OCI-LY3 (cell line): ENCODE measurements at regions not wholly inside any gene's neighbourhood (a gene's known extent, or its start where the extent isn't known, plus 50 kb on each side); places are given as distances from the start of the nearest gene placed in this dataset.

ENCODE experiments used
- H2AFZ ChIP-seq: fragments of 200-600, 300-600 bp; shearing (Covaris generic); 2 replicates; pipeline ENCODE4 v1.6.0; 2014; ENCODE audit warnings: antibody characterized with exemption, low read depth, low read length
- H3K27ac ChIP-seq: fragments of 200-600, 300-600 bp; sonication (generic); 2 replicates; pipeline ENCODE4 v1.5.1; 2014; ENCODE audit warnings: mild to moderate bottlenecking, low read length, moderate library complexity, mixed read lengths
- H3K27me3 ChIP-seq: fragments of 200-600, 300-600 bp; sonication (generic); 2 replicates; pipeline ENCODE4 v1.6.1; 2014; ENCODE audit warnings: low read depth, low read length, mixed read lengths
- H3K36me3 ChIP-seq: fragments of 200-600, 300-600 bp; sonication (generic); replicated peaks from 2 replicates; pipeline ENCODE3; 2014; ENCODE audit warnings: low read depth, low read length, mixed read lengths
- H3K4me1 ChIP-seq: fragments of 300-600, 200-600 bp; sonication (generic); 2 replicates; pipeline ENCODE4 v1.6.1; 2014; ENCODE audit warnings: low read length, mixed read lengths
- H3K4me2 ChIP-seq: fragments of 200-600, 300-600 bp; sonication (generic); 2 replicates; pipeline ENCODE4 v1.6.1; 2014; ENCODE audit warnings: low read length, mixed read lengths
- H3K4me3 ChIP-seq: fragments of 300-600, 200-600 bp; sonication (generic); 2 replicates; pipeline ENCODE4 v1.5.1; 2014; ENCODE audit warnings: antibody characterized with exemption, mild to moderate bottlenecking, low read length, moderate library complexity
- H3K79me2 ChIP-seq: fragments of 300-600, 200-600 bp; shearing (Covaris generic); 2 replicates; pipeline ENCODE4 v1.6.1; 2014; ENCODE audit warnings: mild to moderate bottlenecking, low read length, mixed read lengths
- H3K9ac ChIP-seq: fragments of 300-600, 200-600 bp; shearing (Covaris generic); 2 replicates; pipeline ENCODE4 v1.6.0; 2014; ENCODE audit warnings: mild to moderate bottlenecking, low read length, moderate library complexity
- H3K9me3 ChIP-seq: fragments of 200-600, 300-600 bp; shearing (Covaris generic); 2 replicates; pipeline ENCODE4 v1.6.1; 2014; ENCODE audit warnings: low read length, mixed read lengths; ENCODE audit not compliant: insufficient read depth
- H4K20me1 ChIP-seq: fragments of 200-600, 300-600 bp; sonication (generic); 2 replicates; pipeline ENCODE4 v1.6.1; 2016; ENCODE audit warnings: low read length, mixed read lengths; ENCODE audit not compliant: insufficient read depth
- CTCF ChIP-seq: fragments of 200-600, 300-600 bp; sonication (generic); IDR thresholded peaks from 2 replicates; pipeline ENCODE4 v1.5.1; 2014; ENCODE audit warnings: antibody characterized with exemption, low read length, low read depth
- EZH2phosphoT487 ChIP-seq: fragments of 200-600 bp; shearing (Covaris generic); IDR thresholded peaks from 2 replicates; pipeline ENCODE4 v1.6.1; 2018; ENCODE audit warnings: antibody characterized with exemption, mixed run types, low read depth

DNA sequence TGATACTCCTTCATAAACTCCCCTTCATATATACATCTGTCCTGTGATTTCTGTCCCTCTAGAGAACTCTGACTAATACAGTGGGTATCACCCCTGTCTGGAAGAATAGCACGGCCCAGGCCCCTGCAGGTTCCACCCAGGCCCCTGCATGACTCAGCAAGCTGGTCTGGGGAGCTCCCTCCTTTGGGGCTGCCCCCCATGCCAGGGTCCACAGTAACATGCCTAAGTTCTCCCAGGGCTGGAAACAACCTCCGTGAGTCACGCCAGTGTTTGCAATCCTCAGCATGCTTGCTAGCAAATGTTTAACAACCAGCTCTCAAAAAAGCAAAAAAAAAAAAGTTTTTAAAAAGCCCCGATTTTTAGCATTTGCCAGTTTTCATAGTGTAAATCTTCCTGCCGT is 134.3 kb upstream of the CDH4 start:
- Histone ChIP-seq H3K9ac (no peak overlapping the region), H3K4me1 (peaks cover 9% of the 10 kb centered on the region; the same call in 1 of the 2 replicates), H4K20me1 (no peaks in the 10 kb centered on the region), H3K27me3 (peaks cover 5% of the 10 kb centered on the region), H3K27ac (no peak overlapping the region), H3K9me3 (no peaks in the 10 kb centered on the region), H3K4me3 (no peak overlapping the region), H3K4me2 (no peak overlapping the region), H3K79me2 (no peaks in the 10 kb centered on the region), H2AFZ (no peak overlapping the region), H3K36me3 (no peaks in the 10 kb centered on the region)
- no peak for TF ChIP-seq CTCF
- no peak for TF ChIP-seq EZH2phosphoT487

GRCh38 chr20:61118429-61119224 is 133.4 kb upstream of the CDH4 start:
- Histone ChIP-seq H2AFZ (no peak overlapping the region), H3K79me2 (no peaks in the 10 kb centered on the region)
- TF ChIP-seq CTCF (no peak), EZH2phosphoT487 (no peak)

DNA sequence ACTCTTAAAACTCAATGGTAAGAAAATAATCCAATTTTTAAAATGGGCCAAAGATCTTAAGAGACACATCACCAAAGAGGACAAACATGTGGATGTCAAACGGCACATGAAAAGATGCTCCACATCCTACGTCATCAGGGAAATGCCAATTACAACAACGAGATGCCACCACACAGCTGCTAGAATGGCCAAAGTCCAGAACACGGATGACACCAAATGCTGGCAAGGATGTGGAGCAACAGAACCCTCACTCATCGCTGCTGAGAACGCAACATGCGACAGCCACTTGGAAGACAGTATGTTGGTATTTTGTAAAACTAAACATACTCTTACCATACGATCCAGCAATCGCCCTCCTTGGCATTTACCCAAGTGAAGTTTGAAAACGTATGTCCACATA is 132.8 kb upstream of the CDH4 start:
- no peaks in the 10 kb centered on the region for H4K20me1 ChIP-seq
- H2AFZ ChIP-seq, result no peak overlapping the region
- H3K9me3 ChIP-seq, result no peaks in the 10 kb centered on the region
- peaks cover 5% of the 10 kb centered on the region for H3K27me3 ChIP-seq
- H3K27ac ChIP-seq, result no peak overlapping the region
- no peak overlapping the region for H3K9ac ChIP-seq
- H3K4me3 ChIP-seq, result no peak overlapping the region
- H3K4me1 ChIP-seq, result peaks cover 9% of the 10 kb centered on the region; the same call in 1 of the 2 replicates
- no peaks in the 10 kb centered on the region for H3K79me2 ChIP-seq
- no peak for TF ChIP-seq CTCF
- no peak for TF ChIP-seq EZH2phosphoT487
- no peak overlapping the region for H3K4me2 ChIP-seq
- H3K36me3 ChIP-seq, result no peaks in the 10 kb centered on the region

More at GRCh38 chr20:61118429-61119224, 133.4 kb upstream of the CDH4 start:
- H3K9ac ChIP-seq, result no peak overlapping the region
- H3K4me1 ChIP-seq, result peaks cover 9% of the 10 kb centered on the region; the same call in 1 of the 2 replicates
- H3K4me3 ChIP-seq, result no peak overlapping the region
- H3K4me2 ChIP-seq, result no peak overlapping the region
- H4K20me1 ChIP-seq, result no peaks in the 10 kb centered on the region
- no peaks in the 10 kb centered on the region for H3K36me3 ChIP-seq
- H3K27ac ChIP-seq, result no peak overlapping the region
- no peaks in the 10 kb centered on the region for H3K9me3 ChIP-seq
- H3K27me3 ChIP-seq, result peaks cover 5% of the 10 kb centered on the region

DNA sequence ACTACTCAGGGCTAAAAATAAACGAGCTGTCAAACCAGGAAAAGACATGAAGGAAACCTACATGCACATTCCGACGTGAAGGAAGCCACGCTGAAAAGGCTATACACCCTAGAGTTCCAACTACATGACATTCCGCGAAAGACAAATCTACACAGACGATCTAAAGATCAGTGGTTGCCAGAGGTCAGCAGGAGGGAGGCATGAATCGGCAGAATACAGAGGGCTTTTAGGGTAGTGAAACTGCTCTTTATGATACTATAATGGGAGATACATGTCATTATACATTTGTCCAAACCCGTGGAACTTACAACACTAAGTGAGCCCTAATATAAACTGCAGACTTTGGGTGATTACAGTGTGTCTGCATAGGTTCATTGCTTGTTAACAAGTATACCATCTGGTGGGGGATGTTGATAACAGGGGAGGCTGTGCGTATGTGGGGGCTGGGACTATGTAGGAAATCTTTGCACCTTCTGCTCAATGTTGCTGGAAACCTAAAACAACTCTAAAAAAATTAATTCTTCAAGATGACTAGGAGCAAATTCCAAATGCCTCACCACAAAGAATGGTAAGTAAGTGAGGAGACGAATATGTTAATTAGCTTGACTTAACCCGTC is 132.2 kb upstream of the CDH4 start:
- Histone ChIP-seq H3K4me2 (no peak overlapping the region; the same call in 1 of the 2 replicates), H4K20me1 (no peaks in the 10 kb centered on the region), H3K9ac (no peak overlapping the region), H3K27ac (no peak overlapping the region), H3K4me1 (peaks cover 9% of the 10 kb centered on the region; the same call in 1 of the 2 replicates), H3K9me3 (no peaks in the 10 kb centered on the region), H3K4me3 (no peak overlapping the region), H3K79me2 (no peaks in the 10 kb centered on the region), H2AFZ (no peak overlapping the region), H3K27me3 (peaks cover 5% of the 10 kb centered on the region), H3K36me3 (no peaks in the 10 kb centered on the region)
- no peak for TF ChIP-seq EZH2phosphoT487
- TF ChIP-seq CTCF, result no peak
